IPS-11a (cell line): ENCODE measurements at regions not wholly inside any gene's neighbourhood (a gene's known extent, or its start where the extent isn't known, plus 50 kb on each side); places are given as distances from the start of the nearest gene placed in this dataset.

Experiments used
- H3K4me3 ChIP-seq: one replicate; pipeline ENCODE4 v1.5.1; 2013; ENCODE audit warnings: low read depth, low read length, control low read depth

- no peak overlapping the region for H3K4me3 ChIP-seq
These were observed 65.4 kb upstream of the STEAP1B start for GRCh38 chr7:22565315-22565811.

- no peak overlapping the region for H3K4me3 ChIP-seq
These were observed 64.6 kb upstream of the STEAP1B start for GRCh38 chr7:22564511-22565045.

- no peak overlapping the region for H3K4me3 ChIP-seq
These were observed 63.7 kb upstream of the STEAP1B start for GRCh38 chr7:22563621-22564241.

GRCh38 chr7:22563032-22563501 lies 63.1 kb upstream of the STEAP1B start:
- H3K4me3 ChIP-seq, result no peak overlapping the region

GRCh38 chr7:22561895-22562593 lies 62.1 kb upstream of the STEAP1B start:
- peak overlapping the region; percentile 4 for H3K4me3 ChIP-seq

GRCh38 chr7:22561321-22561811 lies 61.4 kb upstream of the STEAP1B start:
- H3K4me3 ChIP-seq, result no peak overlapping the region

GRCh38 chr7:22559829-22560489 lies 60.0 kb upstream of the STEAP1B start:
- H3K4me3 ChIP-seq, result no peak overlapping the region

- no peak overlapping the region for H3K4me3 ChIP-seq
These were observed 57.2 kb upstream of the STEAP1B start for GRCh38 chr7:22557167-22557566.

- H3K4me3 ChIP-seq, result no peak overlapping the region
These were observed 55.5 kb upstream of the STEAP1B start for GRCh38 chr7:22555476-22555875.

GRCh38 chr7:22554184-22554583 lies 54.2 kb upstream of the STEAP1B start:
- no peak overlapping the region for H3K4me3 ChIP-seq

- H3K4me3 ChIP-seq, result no peak overlapping the region
These were observed 52.0 kb upstream of the STEAP1B start for GRCh38 chr7:22551768-22552513.

GRCh38 chr7:22550514-22551030 lies 50.6 kb upstream of the STEAP1B start:
- peak overlapping the region; percentile 87 for H3K4me3 ChIP-seq

- H3K4me3 ChIP-seq, result peak overlapping the region; percentile 87
These were observed 49.9 kb upstream of the STEAP1B start for GRCh38 chr7:22549667-22550513.
